ENCODE measurements at regions not wholly inside any gene's neighbourhood (a gene's known extent, or its start where the extent isn't known, plus 50 kb on each side); places are given as distances from the start of the nearest gene placed in this dataset.

- Histone ChIP-seq H3K4me3 (ENCODE audit: low read depth in 1 of 3, low read length in 3 of 3) (no peak overlapping the region), H3K9ac (ENCODE audit: low read depth in 1 of 2, low read length in 2 of 2) (no peak overlapping the region), H3K36me3 (ENCODE audit: control insufficient read depth in 4 of 4, insufficient read depth in 3 of 4, low read depth in 1 of 4, low read length in 3 of 4) (no peaks in the 10 kb centered on the region), H3K4me1 (ENCODE audit: control insufficient read depth in 4 of 4, insufficient read depth in 4 of 4, low read length in 3 of 4) (no peaks in the 10 kb centered on the region), H3K9me3 (ENCODE audit: control insufficient read depth in 4 of 4, low read length in 3 of 4) (no peaks in the 10 kb centered on the region), H3K27me3 (ENCODE audit: control insufficient read depth in 4 of 4, insufficient read depth in 4 of 4, low read length in 3 of 4) (no peaks in the 10 kb centered on the region), H3K27ac (ENCODE audit: low read depth in 1 of 2, low read length in 2 of 2) (no peak overlapping the region)
- no peak for TF ChIP-seq SP1 (IDR thresholded peaks at IDR 0.05)
- no peak for TF ChIP-seq EGR1 (IDR thresholded peaks at IDR 0.05; ENCODE audit: low read depth in 2 of 2)
- 77% methylated on average over 3 of the region's 3 CpGs for WGBS
- DNase-seq (ENCODE audit: low spot score): no peak
Measured at GRCh38 chr20:7606941-7607340, 333.3 kb downstream of the HAO1 start.

GRCh38 chr20:7608250-7608649 is 332.0 kb downstream of the HAO1 start:
- 5% methylated on average over 2 of the region's 2 CpGs for WGBS
- Histone ChIP-seq H3K9ac (ENCODE audit: low read depth in 1 of 2, low read length in 2 of 2) (no peak overlapping the region), H3K4me1 (ENCODE audit: control insufficient read depth in 4 of 4, insufficient read depth in 4 of 4, low read length in 3 of 4) (no peaks in the 10 kb centered on the region), H3K4me3 (ENCODE audit: low read depth in 1 of 3, low read length in 3 of 3) (no peak overlapping the region), H3K36me3 (ENCODE audit: control insufficient read depth in 4 of 4, insufficient read depth in 3 of 4, low read depth in 1 of 4, low read length in 3 of 4) (no peaks in the 10 kb centered on the region), H3K27ac (ENCODE audit: low read depth in 1 of 2, low read length in 2 of 2) (no peak overlapping the region), H3K27me3 (ENCODE audit: control insufficient read depth in 4 of 4, insufficient read depth in 4 of 4, low read length in 3 of 4) (no peaks in the 10 kb centered on the region), H3K9me3 (ENCODE audit: control insufficient read depth in 4 of 4, low read length in 3 of 4) (no peaks in the 10 kb centered on the region)
- no peak for TF ChIP-seq MAX (IDR thresholded peaks at IDR 0.05)
- TF ChIP-seq YY1 (IDR thresholded peaks at IDR 0.05): no peak
- peak; percentile 98 for TF ChIP-seq REST (IDR thresholded peaks at IDR 0.05)
- TF ChIP-seq GABPA (IDR thresholded peaks at IDR 0.05 in 1 of 2, conservative IDR thresholded peaks at IDR 0.05 in 1 of 2): no peak
- TF ChIP-seq RXRA (IDR thresholded peaks at IDR 0.05): no peak
- no peak for DNase-seq (ENCODE audit: low spot score)

- Histone ChIP-seq H3K4me3 (ENCODE audit: low read depth in 1 of 3, low read length in 3 of 3) (no peak overlapping the region), H3K9me3 (ENCODE audit: control insufficient read depth in 4 of 4, low read length in 3 of 4) (no peaks in the 10 kb centered on the region), H3K4me1 (ENCODE audit: control insufficient read depth in 4 of 4, insufficient read depth in 4 of 4, low read length in 3 of 4) (no peaks in the 10 kb centered on the region), H3K36me3 (ENCODE audit: control insufficient read depth in 4 of 4, insufficient read depth in 3 of 4, low read depth in 1 of 4, low read length in 3 of 4) (no peaks in the 10 kb centered on the region), H3K27ac (ENCODE audit: low read depth in 1 of 2, low read length in 2 of 2) (no peak overlapping the region), H3K9ac (ENCODE audit: low read depth in 1 of 2, low read length in 2 of 2) (no peak overlapping the region), H3K27me3 (ENCODE audit: control insufficient read depth in 4 of 4, insufficient read depth in 4 of 4, low read length in 3 of 4) (no peaks in the 10 kb centered on the region)
- DNase-seq (ENCODE audit: low spot score): no peak
- TF ChIP-seq RAD21 (IDR thresholded peaks at IDR 0.05): no peak
- no peak for TF ChIP-seq RXRA (IDR thresholded peaks at IDR 0.05)
- no peak for TF ChIP-seq REST (IDR thresholded peaks at IDR 0.05)
- no peak for TF ChIP-seq FOXA1 (IDR thresholded peaks at IDR 0.05)
- no peak for TF ChIP-seq YY1 (IDR thresholded peaks at IDR 0.05)
- no peak for TF ChIP-seq NR2F2 (IDR thresholded peaks at IDR 0.05)
- TF ChIP-seq ATF3 (IDR thresholded peaks at IDR 0.05): no peak
- TF ChIP-seq MAX (IDR thresholded peaks at IDR 0.05): no peak
Measured at GRCh38 chr20:7609251-7609650, 331.0 kb downstream of the HAO1 start.

Measured in liver (tissue), 7 donors.